ENCODE measurements at regions not wholly inside any gene's neighbourhood (a gene's known extent, or its start where the extent isn't known, plus 50 kb on each side); places are given as distances from the start of the nearest gene placed in this dataset.
"Not testable (repeated sequence)": the region's sequence is repeated elsewhere in the genome, so short reads cannot be mapped to it uniquely, and the experiment has no call there.

GRCh38 chr4:132488555-132488954, 660.5 kb upstream of the PCDH10 start:
- H3K27me3 ChIP-seq (replicated peaks; ENCODE audit: insufficient read depth, low read depth, low read length, poor library complexity): no peaks in the 10 kb centered on the region
- POLR2A ChIA-PET (ENCODE audit: low non-redundant PET): no interaction called here
- intact Hi-C loops (cut with micrococcal nuclease; ENCODE audit: unreplicated experiment): no loop called here
- CTCF ChIA-PET: no interaction called here
- no peak for DNase-seq (ENCODE audit: low spot score)
- BruUV-seq (replicated peaks): no TSS peak
- no peaks in the 10 kb centered on the region for H3K36me3 ChIP-seq (ENCODE audit: insufficient read depth, low read length, poor library complexity, severe bottlenecking)
- peaks cover 16% of the 10 kb centered on the region for H3K9me3 ChIP-seq (ENCODE audit: low read depth, low read length, poor library complexity, severe bottlenecking)
- no peaks in the 10 kb centered on the region for H3K4me1 ChIP-seq (ENCODE audit: insufficient read depth, low read length, poor library complexity, severe bottlenecking)
- TF ChIP-seq EZH2 (IDR thresholded peaks at IDR 0.05; ENCODE audit: borderline replicate concordance, low read depth, low read length, poor library complexity, severe bottlenecking): no peak
- TF ChIP-seq, protein P1, sequence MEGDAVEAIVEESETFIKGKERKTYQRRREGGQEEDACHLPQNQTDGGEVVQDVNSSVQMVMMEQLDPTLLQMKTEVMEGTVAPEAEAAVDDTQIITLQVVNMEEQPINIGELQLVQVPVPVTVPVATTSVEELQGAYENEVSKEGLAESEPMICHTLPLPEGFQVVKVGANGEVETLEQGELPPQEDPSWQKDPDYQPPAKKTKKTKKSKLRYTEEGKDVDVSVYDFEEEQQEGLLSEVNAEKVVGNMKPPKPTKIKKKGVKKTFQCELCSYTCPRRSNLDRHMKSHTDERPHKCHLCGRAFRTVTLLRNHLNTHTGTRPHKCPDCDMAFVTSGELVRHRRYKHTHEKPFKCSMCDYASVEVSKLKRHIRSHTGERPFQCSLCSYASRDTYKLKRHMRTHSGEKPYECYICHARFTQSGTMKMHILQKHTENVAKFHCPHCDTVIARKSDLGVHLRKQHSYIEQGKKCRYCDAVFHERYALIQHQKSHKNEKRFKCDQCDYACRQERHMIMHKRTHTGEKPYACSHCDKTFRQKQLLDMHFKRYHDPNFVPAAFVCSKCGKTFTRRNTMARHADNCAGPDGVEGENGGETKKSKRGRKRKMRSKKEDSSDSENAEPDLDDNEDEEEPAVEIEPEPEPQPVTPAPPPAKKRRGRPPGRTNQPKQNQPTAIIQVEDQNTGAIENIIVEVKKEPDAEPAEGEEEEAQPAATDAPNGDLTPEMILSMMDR (conservative IDR thresholded peaks at IDR 0.05; ENCODE audit: low read depth, low read length): no peak
- H3K27ac ChIP-seq (ENCODE audit: low read depth, low read length, poor library complexity, severe bottlenecking): no peak overlapping the region
- no peak overlapping the region for H3K4me3 ChIP-seq (ENCODE audit: low read depth, low read length, poor library complexity, severe bottlenecking)

- Histone ChIP-seq H3K4me3 (ENCODE audit: low read depth, low read length, poor library complexity, severe bottlenecking) (no peak overlapping the region), H3K27me3 (replicated peaks; ENCODE audit: insufficient read depth, low read depth, low read length, poor library complexity) (no peaks in the 10 kb centered on the region), H3K9me3 (ENCODE audit: low read depth, low read length, poor library complexity, severe bottlenecking) (peaks cover 15% of the 10 kb centered on the region), H3K27ac (ENCODE audit: low read depth, low read length, poor library complexity, severe bottlenecking) (no peak overlapping the region), H3K4me1 (ENCODE audit: insufficient read depth, low read length, poor library complexity, severe bottlenecking) (no peaks in the 10 kb centered on the region), H3K36me3 (ENCODE audit: insufficient read depth, low read length, poor library complexity, severe bottlenecking) (no peaks in the 10 kb centered on the region)
- ChIA-PET POLR2A (ENCODE audit: low non-redundant PET) (no interaction called here), CTCF (no interaction called here)
- intact Hi-C loops (cut with micrococcal nuclease; ENCODE audit: unreplicated experiment): no loop called here
- TF ChIP-seq, protein P1 (conservative IDR thresholded peaks at IDR 0.05; ENCODE audit: low read depth, low read length): no peak; the same call in 1 of the 2 replicates
- no peak for TF ChIP-seq EZH2 (IDR thresholded peaks at IDR 0.05; ENCODE audit: borderline replicate concordance, low read depth, low read length, poor library complexity, severe bottlenecking)
- no peak for DNase-seq (ENCODE audit: low spot score)
- BruUV-seq (replicated peaks): no TSS peak
These were observed 655.6 kb upstream of the PCDH10 start for GRCh38 chr4:132493476-132493875.

DNA sequence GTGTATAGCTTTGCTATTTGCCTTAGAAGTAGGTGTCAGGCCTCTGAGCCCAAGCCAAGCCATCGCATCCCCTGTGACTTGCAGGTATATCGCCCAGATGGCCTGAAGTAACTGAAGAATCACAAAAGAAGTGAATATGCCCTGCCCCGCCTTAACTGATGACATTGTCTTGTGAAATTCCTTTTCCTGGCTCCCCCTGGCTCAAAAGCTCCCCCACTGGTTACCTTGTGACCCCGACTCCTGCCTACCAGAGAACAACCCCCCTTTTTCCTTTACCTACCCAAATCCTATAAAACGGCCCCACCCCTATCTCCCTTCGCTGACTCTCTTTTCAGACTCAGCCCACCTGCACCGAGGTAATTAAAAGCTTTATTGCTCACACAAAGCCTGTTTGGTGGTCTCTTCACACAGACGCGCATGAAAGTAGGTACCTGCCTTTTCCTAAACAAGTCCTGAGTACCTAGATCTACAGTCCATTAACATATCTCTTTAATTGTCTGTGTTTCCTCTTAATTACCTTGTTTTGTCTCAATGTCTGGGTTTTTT, 653.8 kb upstream of the PCDH10 start:
- H3K36me3 ChIP-seq (ENCODE audit: insufficient read depth, low read length, poor library complexity, severe bottlenecking); H3K4me1 ChIP-seq (ENCODE audit: insufficient read depth, low read length, poor library complexity, severe bottlenecking); BruUV-seq (replicated peaks); DNase-seq (ENCODE audit: low spot score); H3K4me3 ChIP-seq (ENCODE audit: low read depth, low read length, poor library complexity, severe bottlenecking); intact Hi-C loops (cut with micrococcal nuclease; ENCODE audit: unreplicated experiment); CTCF ChIA-PET; H3K27me3 ChIP-seq (replicated peaks; ENCODE audit: insufficient read depth, low read depth, low read length, poor library complexity); H3K9me3 ChIP-seq (ENCODE audit: low read depth, low read length, poor library complexity, severe bottlenecking); H3K27ac ChIP-seq (ENCODE audit: low read depth, low read length, poor library complexity, severe bottlenecking); POLR2A ChIA-PET (ENCODE audit: low non-redundant PET): not testable (repeated sequence)

GRCh38 chr4:132498215-132498614, 650.9 kb upstream of the PCDH10 start:
- CTCF ChIA-PET: no interaction called here
- no peaks in the 10 kb centered on the region for H3K36me3 ChIP-seq (ENCODE audit: insufficient read depth, low read length, poor library complexity, severe bottlenecking)
- POLR2A ChIA-PET (ENCODE audit: low non-redundant PET): no interaction called here

More at GRCh38 chr4:132498215-132498614, 650.9 kb upstream of the PCDH10 start:
- DNase-seq (ENCODE audit: low spot score): no peak
- Histone ChIP-seq H3K4me1 (ENCODE audit: insufficient read depth, low read length, poor library complexity, severe bottlenecking) (no peaks in the 10 kb centered on the region), H3K27me3 (replicated peaks; ENCODE audit: insufficient read depth, low read depth, low read length, poor library complexity) (no peaks in the 10 kb centered on the region), H3K9me3 (ENCODE audit: low read depth, low read length, poor library complexity, severe bottlenecking) (no peaks in the 10 kb centered on the region), H3K27ac (ENCODE audit: low read depth, low read length, poor library complexity, severe bottlenecking) (no peak overlapping the region), H3K4me3 (ENCODE audit: low read depth, low read length, poor library complexity, severe bottlenecking) (no peak overlapping the region)
- TF ChIP-seq, protein P1 (conservative IDR thresholded peaks at IDR 0.05; ENCODE audit: low read depth, low read length): no peak
- no peak for TF ChIP-seq EZH2 (IDR thresholded peaks at IDR 0.05; ENCODE audit: borderline replicate concordance, low read depth, low read length, poor library complexity, severe bottlenecking)
- BruUV-seq (replicated peaks): no TSS peak
- intact Hi-C loops (cut with micrococcal nuclease; ENCODE audit: unreplicated experiment): no loop called here
